Choroid plexus epithelial cell (primary cell): ENCODE measurements at regions not wholly inside any gene's neighbourhood (a gene's known extent, or its start where the extent isn't known, plus 50 kb on each side); places are given as distances from the start of the nearest gene placed in this dataset.
"Not testable (repeated sequence)": the region's sequence is repeated elsewhere in the genome, so short reads cannot be mapped to it uniquely, and the experiment has no call there.

Experiments
- DNase-seq: peaks from one replicate; pipeline ENCODE4 v3.0.0-alpha.2; 2010; ENCODE audit warnings: low read depth
- H3K4me3 ChIP-seq: 2 replicates; pipeline ENCODE4 v1.5.1; 2011; ENCODE audit warnings: low read depth, mild to moderate bottlenecking, control low read depth, low read length, moderate library complexity
- TF ChIP-seq, protein P1 (sequence below): conservative IDR thresholded peaks from 2 replicates; pipeline ENCODE4 v1.5.1; 2011; ENCODE audit warnings: low read depth, mild to moderate bottlenecking, control low read depth, inconsistent platforms, low read length, moderate library complexity

DNA sequence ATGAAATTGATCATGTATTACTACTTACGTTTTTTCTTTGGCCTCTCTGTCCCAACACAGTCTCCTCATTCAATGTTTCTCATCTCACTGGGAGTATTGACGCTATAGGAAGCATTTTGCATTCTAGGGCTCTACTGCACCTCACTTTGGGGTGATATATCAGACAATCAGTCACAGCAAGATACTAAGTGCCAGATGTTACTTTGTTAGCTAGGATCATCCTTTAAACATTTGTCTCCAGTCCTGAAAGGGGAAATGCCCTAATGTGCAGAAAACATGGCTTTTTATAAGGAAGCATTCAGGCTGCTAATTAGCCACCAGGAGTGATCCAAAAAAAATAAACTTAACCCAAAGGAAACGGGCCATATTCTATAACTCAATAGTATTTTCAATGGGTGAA, 409.1 kb downstream of the RWDD3 start:
- no peak overlapping the region for H3K4me3 ChIP-seq
- DNase-seq: no peak
- TF ChIP-seq, protein P1, sequence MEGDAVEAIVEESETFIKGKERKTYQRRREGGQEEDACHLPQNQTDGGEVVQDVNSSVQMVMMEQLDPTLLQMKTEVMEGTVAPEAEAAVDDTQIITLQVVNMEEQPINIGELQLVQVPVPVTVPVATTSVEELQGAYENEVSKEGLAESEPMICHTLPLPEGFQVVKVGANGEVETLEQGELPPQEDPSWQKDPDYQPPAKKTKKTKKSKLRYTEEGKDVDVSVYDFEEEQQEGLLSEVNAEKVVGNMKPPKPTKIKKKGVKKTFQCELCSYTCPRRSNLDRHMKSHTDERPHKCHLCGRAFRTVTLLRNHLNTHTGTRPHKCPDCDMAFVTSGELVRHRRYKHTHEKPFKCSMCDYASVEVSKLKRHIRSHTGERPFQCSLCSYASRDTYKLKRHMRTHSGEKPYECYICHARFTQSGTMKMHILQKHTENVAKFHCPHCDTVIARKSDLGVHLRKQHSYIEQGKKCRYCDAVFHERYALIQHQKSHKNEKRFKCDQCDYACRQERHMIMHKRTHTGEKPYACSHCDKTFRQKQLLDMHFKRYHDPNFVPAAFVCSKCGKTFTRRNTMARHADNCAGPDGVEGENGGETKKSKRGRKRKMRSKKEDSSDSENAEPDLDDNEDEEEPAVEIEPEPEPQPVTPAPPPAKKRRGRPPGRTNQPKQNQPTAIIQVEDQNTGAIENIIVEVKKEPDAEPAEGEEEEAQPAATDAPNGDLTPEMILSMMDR: no peak

DNA sequence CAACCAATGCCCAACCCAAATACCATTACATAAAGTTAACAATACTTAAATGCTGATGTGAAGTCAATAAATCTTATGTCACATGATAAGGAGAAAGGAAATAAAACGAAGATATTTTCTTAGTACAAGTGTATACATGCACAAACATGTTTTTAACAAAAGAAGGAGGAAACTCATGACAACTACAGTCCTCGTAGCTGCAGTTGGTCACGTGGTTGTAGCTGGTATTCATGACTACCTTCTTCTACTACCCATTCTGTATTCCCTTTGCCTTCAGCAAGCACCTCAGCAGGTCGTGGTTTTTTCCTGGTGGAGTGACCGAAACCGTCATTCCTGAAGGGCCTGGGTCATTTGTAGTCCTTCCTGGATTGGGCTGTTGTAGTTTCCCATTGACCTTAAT, 411.1 kb downstream of the RWDD3 start:
- not testable (repeated sequence) for DNase-seq, H3K4me3 ChIP-seq

DNA sequence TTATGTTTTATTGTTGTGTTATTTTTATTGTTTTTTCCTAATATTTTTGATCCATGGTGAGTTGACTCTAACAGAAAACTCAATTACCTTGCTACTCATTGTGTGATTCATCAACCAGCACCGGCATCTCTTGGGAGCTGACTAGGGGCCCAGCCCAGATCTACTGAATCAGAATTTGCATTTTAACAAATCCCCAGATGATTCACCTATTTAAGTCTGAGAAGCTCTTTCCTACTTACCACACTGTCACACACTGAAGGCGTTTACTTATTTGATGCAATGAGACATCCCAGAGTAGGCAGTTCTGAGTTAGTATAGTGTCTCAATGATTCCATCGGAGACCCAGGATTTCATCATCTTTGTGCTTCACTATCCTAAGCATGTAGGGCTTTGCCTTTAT, 416.6 kb downstream of the RWDD3 start:
- H3K4me3 ChIP-seq: no peak overlapping the region
- DNase-seq: no peak
- TF ChIP-seq, protein P1: no peak

DNA sequence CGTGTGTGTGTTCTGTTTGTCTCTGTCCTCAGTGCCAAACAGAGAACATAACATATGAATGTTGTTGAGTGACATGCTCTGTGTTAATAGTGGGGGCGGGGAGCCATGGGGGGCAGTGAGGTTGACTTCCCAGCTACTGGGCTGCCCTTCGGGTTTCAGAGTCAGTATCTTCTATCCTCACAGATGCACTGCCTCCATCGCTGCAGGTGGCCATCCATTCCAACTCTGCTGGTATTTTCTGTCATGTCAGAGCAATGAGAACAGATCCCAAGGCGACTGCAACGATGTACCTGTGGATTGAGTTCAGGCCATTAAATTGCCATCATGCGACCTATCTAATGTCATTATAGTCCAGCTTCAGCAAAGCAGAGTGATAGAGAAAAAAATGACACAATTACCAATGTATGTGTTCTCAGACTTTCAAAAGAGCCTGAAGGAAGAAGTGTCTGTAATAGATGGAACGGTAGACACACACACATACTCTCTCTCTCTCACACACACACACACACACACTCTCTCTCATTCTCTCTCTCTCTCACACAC, 418.5 kb downstream of the RWDD3 start:
- no peak for DNase-seq
- TF ChIP-seq, protein P1: no peak
- no peak overlapping the region for H3K4me3 ChIP-seq

DNA sequence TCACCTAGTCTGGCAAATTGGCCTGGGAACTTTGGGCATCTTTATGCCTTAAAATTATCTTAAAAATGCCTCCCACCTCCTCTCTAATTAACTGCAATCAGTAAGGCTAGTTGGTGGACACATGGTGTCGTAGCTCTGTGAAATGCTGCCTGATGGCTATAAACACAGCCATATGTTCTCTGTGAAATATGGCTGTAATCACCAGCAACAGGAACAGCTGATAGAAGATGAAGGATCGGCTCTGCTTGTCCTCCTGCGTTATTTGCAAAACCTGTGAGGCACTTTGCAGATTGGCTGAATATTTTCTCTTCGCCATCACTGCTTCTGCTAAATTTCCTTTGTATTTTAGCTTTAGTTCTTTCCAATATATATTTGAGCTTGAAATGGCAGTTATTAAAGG, 419.6 kb downstream of the RWDD3 start:
- TF ChIP-seq, protein P1: no peak
- H3K4me3 ChIP-seq: no peak overlapping the region
- no peak for DNase-seq

DNA sequence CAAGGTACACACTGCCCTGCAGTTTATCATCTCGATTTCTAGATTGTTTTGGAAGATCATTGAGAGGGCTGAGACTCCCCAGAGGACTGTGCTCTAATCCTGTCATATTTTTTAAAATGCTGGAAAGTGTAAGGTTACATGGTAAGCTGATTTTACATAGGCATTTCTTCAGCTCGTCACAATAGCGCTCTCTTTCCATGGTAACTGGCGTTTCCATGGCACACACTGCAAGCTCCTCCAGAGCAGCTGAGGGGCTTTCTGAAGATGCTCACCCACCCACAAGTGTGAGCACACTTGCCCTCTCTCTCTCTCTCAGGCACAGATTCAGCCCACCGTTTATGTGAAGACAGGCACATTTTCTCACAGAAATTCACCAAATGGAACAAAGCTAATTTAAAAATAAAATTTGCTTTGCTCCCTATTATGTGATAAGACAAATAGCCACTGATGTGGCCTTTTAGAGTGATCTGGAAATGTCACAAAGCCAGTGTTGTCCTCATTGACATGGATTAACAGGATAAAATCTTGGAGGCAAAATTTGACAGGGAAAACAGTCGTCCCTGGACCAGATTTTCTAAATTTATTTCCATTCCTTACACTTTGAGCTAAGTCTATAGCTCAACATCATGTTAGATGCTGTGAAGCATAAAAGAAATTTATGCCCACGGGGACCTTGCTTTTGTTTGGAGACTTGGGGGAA, 421.5 kb downstream of the RWDD3 start:
- TF ChIP-seq, protein P1: no peak
- no peak for DNase-seq
- no peak overlapping the region for H3K4me3 ChIP-seq

DNA sequence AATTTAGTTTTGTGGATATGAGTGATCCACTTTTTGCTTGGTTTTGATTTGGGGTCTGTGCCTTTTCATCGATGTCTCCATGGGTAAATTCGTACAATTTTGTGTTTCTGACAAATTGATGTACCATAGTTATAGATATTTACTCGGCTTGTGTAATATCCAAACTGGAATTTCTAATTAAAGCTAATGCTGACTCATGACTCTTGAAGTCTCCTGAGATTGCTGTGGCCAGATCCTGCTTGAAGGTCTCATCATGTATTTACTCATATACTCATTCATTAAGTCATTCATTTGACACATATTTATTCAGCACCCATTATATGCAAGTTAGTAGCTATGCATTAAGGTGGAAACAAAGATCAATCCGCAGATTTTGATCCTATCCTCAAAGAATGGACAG, 423.2 kb downstream of the RWDD3 start:
- DNase-seq: no peak
- H3K4me3 ChIP-seq: no peak overlapping the region
- TF ChIP-seq, protein P1: no peak
